ENCODE measurements at regions not wholly inside any gene's neighbourhood (a gene's known extent, or its start where the extent isn't known, plus 50 kb on each side); places are given as distances from the start of the nearest gene placed in this dataset.

DNA sequence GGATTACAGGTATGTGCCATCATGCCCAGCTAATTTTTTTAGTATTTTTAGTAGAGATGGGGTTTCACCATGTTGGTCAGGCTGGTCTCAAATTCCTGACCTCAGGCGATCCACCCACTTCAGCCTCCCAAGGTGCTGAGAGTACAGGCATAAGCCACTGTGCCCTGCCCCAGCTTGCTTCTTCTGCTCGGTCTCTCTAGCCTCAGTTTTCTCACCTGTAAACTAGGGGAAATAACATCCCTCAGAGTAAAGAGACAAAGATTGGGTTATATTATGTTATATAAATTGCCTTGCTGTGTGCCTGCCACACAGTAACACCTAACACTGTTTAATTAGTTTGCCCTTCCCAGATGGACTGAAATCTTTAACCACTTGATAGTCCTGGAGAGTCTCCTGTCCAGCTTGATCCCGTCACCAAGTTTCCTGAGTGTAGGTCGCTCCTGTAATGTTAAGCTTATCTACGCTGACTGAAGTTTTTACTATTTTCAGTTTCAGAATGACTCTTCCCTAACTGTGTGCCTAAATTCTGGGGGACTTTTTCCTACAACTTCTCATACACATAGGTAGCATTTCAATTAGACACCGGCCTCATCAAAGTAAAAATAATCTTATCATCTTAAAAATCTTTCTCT, 412.7 kb upstream of the TENM3 start:
- Histone ChIP-seq H3K27me3 (ENCODE audit: control insufficient read depth in 1 of 2, insufficient read depth in 2 of 2, low read length in 2 of 2) (0 out of 5 replicates have a peak, but pooled peaks cover 0 to 5% of the 10 kb centered on the region in 2 experiments), H4K20me1 (ENCODE audit: insufficient read depth, low read length) (no peaks in the 10 kb centered on the region), H3K79me2 (ENCODE audit: insufficient read depth, low read length) (no peaks in the 10 kb centered on the region), H3K4me3 (replicated peaks in 1 of 3; ENCODE audit: insufficient read depth in 1 of 3, low read depth in 2 of 3, low read length in 3 of 3) (no peak overlapping the region), H3K4me1 (ENCODE audit: insufficient read depth, low read length) (no peaks in the 10 kb centered on the region), H3K36me3 (replicated peaks in 1 of 2; ENCODE audit: control insufficient read depth in 1 of 2, insufficient read depth in 2 of 2, low read length in 2 of 2) (no peaks in the 10 kb centered on the region), H3K27ac (ENCODE audit: extremely low read length, insufficient read depth, low read length) (no peak overlapping the region), H2AFZ (ENCODE audit: low read length) (no peak overlapping the region), H3K9ac (ENCODE audit: insufficient read depth, low read depth, low read length) (no peak overlapping the region), H3K4me2 (ENCODE audit: low read depth, low read length) (no peak overlapping the region), H3K9me3 (ENCODE audit: low read length) (no peaks in the 10 kb centered on the region)
- FAIRE-seq, result no peak
- TF ChIP-seq IRX3 (CRISPR knock-in tag; IDR thresholded peaks at IDR 0.05; ENCODE audit: borderline replicate concordance, low read depth) (no peak), JARID2 (CRISPR knock-in tag; IDR thresholded peaks at IDR 0.05; ENCODE audit: insufficient replicate concordance) (no peak), ZNF354B (CRISPR knock-in tag; IDR thresholded peaks at IDR 0.05) (no peak), ZNF180 (CRISPR knock-in tag; IDR thresholded peaks at IDR 0.05; ENCODE audit: borderline replicate concordance, low read depth) (no peak), CHD4 (IDR thresholded peaks at IDR 0.05; ENCODE audit: borderline replicate concordance, low read length) (no peak)
- no TSS peak for BruUV-seq (replicated peaks)
- ATAC-seq, result no peak
- in situ Hi-C loops (cut with HindIII; ENCODE audit: extremely low pct_ligation_motif_present, low pct_unique_long_range_greater_than_20kb), result no loop called here
- WGBS (ENCODE audit: low lambda C conversion rate), result 11% methylated on average over 6 of the region's 6 CpGs
- POLR2A ChIA-PET, result no interaction called here
- intact Hi-C loops (cut with micrococcal nuclease; ENCODE audit: unreplicated experiment), result loop anchor here (5.0 kb wide), 1 partner anchor 188 kb away; no protein-coding TSS in a partner anchor
- CTCF ChIA-PET (ENCODE audit: low intra/inter-chr PET ratio, low total read pairs), result no interaction called here
- no peak for DNase-seq (ENCODE audit: low spot score)

DNA sequence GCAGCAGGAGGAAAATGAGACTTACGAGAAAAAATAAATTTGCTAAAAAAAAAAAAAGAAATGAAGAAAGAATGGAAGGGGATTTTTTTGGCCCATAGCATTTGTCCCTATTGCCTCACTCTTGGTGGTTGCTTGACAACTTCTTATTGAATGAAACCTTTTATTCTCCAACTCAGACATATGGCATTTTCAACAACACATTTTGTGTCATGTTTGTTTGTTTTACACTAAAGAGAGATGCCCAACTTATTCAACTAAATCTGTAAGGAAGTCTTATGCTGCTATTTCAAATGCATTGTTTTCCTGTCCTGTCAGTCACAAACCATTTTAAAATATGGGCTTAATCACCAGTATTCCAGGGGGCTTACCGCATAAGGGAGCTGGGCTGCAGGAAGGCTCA, 409.1 kb upstream of the TENM3 start:
- no peaks in the 10 kb centered on the region for H3K36me3 ChIP-seq (replicated peaks in 1 of 2; ENCODE audit: control insufficient read depth in 1 of 2, insufficient read depth in 2 of 2, low read length in 2 of 2)
- intact Hi-C loops (cut with micrococcal nuclease; ENCODE audit: unreplicated experiment), result loop anchor here (5.0 kb wide), 1 partner anchor 192 kb away; no protein-coding TSS in a partner anchor
- no peak overlapping the region for H3K4me3 ChIP-seq (replicated peaks in 1 of 3; ENCODE audit: insufficient read depth in 1 of 3, low read depth in 2 of 3, low read length in 3 of 3)
- H3K4me2 ChIP-seq (ENCODE audit: low read depth, low read length), result no peak overlapping the region
- CTCF ChIA-PET (ENCODE audit: low intra/inter-chr PET ratio, low total read pairs), result no interaction called here
- no peak for ATAC-seq
- H3K27ac ChIP-seq (ENCODE audit: extremely low read length, insufficient read depth, low read length), result no peak overlapping the region
- no peak for FAIRE-seq
- H2AFZ ChIP-seq (ENCODE audit: low read length), result no peak overlapping the region
- no peak overlapping the region for H3K9ac ChIP-seq (ENCODE audit: insufficient read depth, low read depth, low read length)
- POLR2A ChIA-PET, result no interaction called here
- no peaks in the 10 kb centered on the region for H3K79me2 ChIP-seq (ENCODE audit: insufficient read depth, low read length)
- H4K20me1 ChIP-seq (ENCODE audit: insufficient read depth, low read length), result no peaks in the 10 kb centered on the region
- no TSS peak for BruUV-seq (replicated peaks)
- DNase-seq (ENCODE audit: low spot score), result no peak
- in situ Hi-C loops (cut with HindIII; ENCODE audit: extremely low pct_ligation_motif_present, low pct_unique_long_range_greater_than_20kb), result no loop called here
- no peaks in the 10 kb centered on the region for H3K9me3 ChIP-seq (ENCODE audit: low read length)
- 41% methylated on average over 2 of the region's 2 CpGs for WGBS (ENCODE audit: low lambda C conversion rate)
- no peaks in the 10 kb centered on the region for H3K4me1 ChIP-seq (ENCODE audit: insufficient read depth, low read length)
- 0 out of 5 replicates have a peak, but pooled peaks cover 0 to 5% of the 10 kb centered on the region in 2 experiments for H3K27me3 ChIP-seq (ENCODE audit: control insufficient read depth in 1 of 2, insufficient read depth in 2 of 2, low read length in 2 of 2)
- no peak for TF ChIP-seq RFX5 (IDR thresholded peaks at IDR 0.05; ENCODE audit: low read depth, low read length)
- no peak for TF ChIP-seq KMT2A (CRISPR knock-in tag; IDR thresholded peaks at IDR 0.05)
- no peak for TF ChIP-seq SSRP1 (CRISPR knock-in tag; IDR thresholded peaks at IDR 0.05)
- no peak for TF ChIP-seq CENPT (CRISPR knock-in tag; IDR thresholded peaks at IDR 0.05; ENCODE audit: low read depth)
- TF ChIP-seq, protein P1, sequence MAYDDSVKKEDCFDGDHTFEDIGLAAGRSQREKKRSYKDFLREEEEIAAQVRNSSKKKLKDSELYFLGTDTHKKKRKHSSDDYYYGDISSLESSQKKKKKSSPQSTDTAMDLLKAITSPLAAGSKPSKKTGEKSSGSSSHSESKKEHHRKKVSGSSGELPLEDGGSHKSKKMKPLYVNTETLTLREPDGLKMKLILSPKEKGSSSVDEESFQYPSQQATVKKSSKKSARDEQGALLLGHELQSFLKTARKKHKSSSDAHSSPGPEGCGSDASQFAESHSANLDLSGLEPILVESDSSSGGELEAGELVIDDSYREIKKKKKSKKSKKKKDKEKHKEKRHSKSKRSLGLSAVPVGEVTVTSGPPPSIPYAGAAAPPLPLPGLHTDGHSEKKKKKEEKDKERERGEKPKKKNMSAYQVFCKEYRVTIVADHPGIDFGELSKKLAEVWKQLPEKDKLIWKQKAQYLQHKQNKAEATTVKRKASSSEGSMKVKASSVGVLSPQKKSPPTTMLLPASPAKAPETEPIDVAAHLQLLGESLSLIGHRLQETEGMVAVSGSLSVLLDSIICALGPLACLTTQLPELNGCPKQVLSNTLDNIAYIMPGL (CRISPR knock-in tag; IDR thresholded peaks at IDR 0.05; ENCODE audit: borderline replicate concordance in 1 of 2, low read depth in 1 of 2), result no peak

Measured in HepG2 (cell line).